ENCODE measurements at regions not wholly inside any gene's neighbourhood (a gene's known extent, or its start where the extent isn't known, plus 50 kb on each side); places are given as distances from the start of the nearest gene placed in this dataset.

DNA sequence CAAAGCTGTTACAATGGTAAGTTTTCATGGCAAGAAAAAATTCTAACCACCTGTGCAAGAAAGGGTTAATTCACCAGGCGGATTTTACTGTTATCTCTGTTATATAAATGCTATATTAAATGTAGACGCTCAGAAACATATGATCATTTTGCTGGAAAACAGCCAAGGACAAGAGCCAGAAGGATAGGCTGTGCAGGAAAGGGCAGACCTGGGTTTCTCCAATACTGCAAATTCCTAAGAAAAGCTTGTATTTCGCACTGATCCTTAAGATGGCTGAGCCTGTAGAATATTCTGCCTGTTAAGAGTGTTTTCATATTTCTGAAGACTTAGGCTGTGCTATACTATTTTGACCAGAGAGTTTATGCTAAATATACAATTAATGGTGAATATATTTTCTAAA lies 564.1 kb upstream of the KCND2 start (continued):
- TF ChIP-seq, protein P1, sequence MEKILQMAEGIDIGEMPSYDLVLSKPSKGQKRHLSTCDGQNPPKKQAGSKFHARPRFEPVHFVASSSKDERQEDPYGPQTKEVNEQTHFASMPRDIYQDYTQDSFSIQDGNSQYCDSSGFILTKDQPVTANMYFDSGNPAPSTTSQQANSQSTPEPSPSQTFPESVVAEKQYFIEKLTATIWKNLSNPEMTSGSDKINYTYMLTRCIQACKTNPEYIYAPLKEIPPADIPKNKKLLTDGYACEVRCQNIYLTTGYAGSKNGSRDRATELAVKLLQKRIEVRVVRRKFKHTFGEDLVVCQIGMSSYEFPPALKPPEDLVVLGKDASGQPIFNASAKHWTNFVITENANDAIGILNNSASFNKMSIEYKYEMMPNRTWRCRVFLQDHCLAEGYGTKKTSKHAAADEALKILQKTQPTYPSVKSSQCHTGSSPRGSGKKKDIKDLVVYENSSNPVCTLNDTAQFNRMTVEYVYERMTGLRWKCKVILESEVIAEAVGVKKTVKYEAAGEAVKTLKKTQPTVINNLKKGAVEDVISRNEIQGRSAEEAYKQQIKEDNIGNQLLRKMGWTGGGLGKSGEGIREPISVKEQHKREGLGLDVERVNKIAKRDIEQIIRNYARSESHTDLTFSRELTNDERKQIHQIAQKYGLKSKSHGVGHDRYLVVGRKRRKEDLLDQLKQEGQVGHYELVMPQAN (conservative IDR thresholded peaks at IDR 0.05) = no peak
- no peak for TF ChIP-seq STAT3 (IDR thresholded peaks at IDR 0.05; ENCODE audit: low read depth, low read length)
- no peak for TF ChIP-seq KLF5 (IDR thresholded peaks at IDR 0.05; ENCODE audit: partially characterized antibody)
- TF ChIP-seq NR2F1 (conservative IDR thresholded peaks at IDR 0.05) = no peak
- no peak for TF ChIP-seq SMAD5 (IDR thresholded peaks at IDR 0.05; ENCODE audit: low read depth)

DNA sequence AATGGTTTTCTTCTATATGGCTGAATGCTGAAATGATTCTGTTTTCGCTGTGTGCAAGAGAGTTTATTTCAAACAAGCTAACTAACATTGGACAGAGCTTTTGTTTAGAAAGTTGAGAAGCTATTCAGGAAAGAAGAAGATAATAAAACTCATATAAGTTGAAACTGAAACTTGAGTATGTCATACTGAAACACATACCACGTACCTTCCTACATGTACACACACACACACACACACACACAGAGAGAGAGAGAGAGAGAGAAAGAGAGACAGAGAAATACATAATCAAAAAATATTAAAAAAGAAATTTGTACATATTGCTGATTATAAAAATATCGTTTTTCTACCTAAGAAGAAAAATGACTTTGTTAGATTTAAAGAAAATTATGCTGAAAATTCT lies 561.9 kb upstream of the KCND2 start:
- ChIA-PET RAD21 (ENCODE audit: unreplicated experiment) (no interaction called here), POLR2A (no interaction called here), SMC1A (ENCODE audit: uncharacterized antibody, unreplicated experiment) (interaction anchor here (0.7 kb wide), 1 partner anchor 230 kb away, joined by 3 read pairs; no protein-coding TSS in a partner anchor), CTCF (no interaction called here)
- Histone ChIP-seq H3K4me3 (no peak overlapping the region), H3K4me2 (ENCODE audit: control insufficient read depth, insufficient read depth) (0 out of 2 replicates have a peak overlapping the region, but pooled peaks have one; percentile 13), H3K27me3 (replicated peaks in 1 of 2; ENCODE audit: control insufficient read depth in 2 of 2, insufficient read depth in 2 of 2, low read length in 1 of 2) (no peaks in the 10 kb centered on the region), H3K9me3 (replicated peaks; ENCODE audit: control insufficient read depth, insufficient read depth, low read length) (no peaks in the 10 kb centered on the region), H3K27ac (ENCODE audit: control insufficient read depth, insufficient read depth) (no peak overlapping the region), H3K4me1 (ENCODE audit: control insufficient read depth, insufficient read depth, low read length) (no peaks in the 10 kb centered on the region), H3K79me2 (ENCODE audit: control insufficient read depth, insufficient read depth, low read length) (no peaks in the 10 kb centered on the region), H4K20me1 (ENCODE audit: control insufficient read depth, insufficient read depth) (no peaks in the 10 kb centered on the region), H3K36me3 (ENCODE audit: control insufficient read depth in 2 of 2, insufficient read depth in 2 of 2, low read length in 1 of 2) (no peaks in the 10 kb centered on the region), H3K9ac (ENCODE audit: control insufficient read depth, insufficient read depth, low read length) (no peak overlapping the region), H2AFZ (ENCODE audit: control insufficient read depth, low read depth, low read length) (no peak overlapping the region)
- 1% methylated on average over 3 of the region's 3 CpGs for WGBS (ENCODE audit: insufficient coverage, insufficient replicate concordance, low lambda C conversion rate, missing lambda C conversion rate)
- intact Hi-C loops (cut with micrococcal nuclease; ENCODE audit: unreplicated experiment) = no loop called here
- in situ Hi-C loops (cut with MboI) = no loop called here
- no peak for DNase-seq (ENCODE audit: low read depth, low spot score)
- FAIRE-seq = no peak
- no TSS peak for BruUV-seq (replicated peaks)
- peak; percentile 83 for ATAC-seq
- TF ChIP-seq NFIC (IDR thresholded peaks at IDR 0.05; ENCODE audit: low read depth, low read length) (peak; percentile 55), ATF7 (IDR thresholded peaks at IDR 0.05; ENCODE audit: low read depth) (peak; percentile 94), IKZF1 (conservative IDR thresholded peaks at IDR 0.05) (no peak), IKZF2 (IDR thresholded peaks at IDR 0.05) (peak; percentile 57 to 74), TCF3 (IDR thresholded peaks at IDR 0.05; ENCODE audit: borderline replicate concordance, insufficient read depth, low read depth, low read length) (no peak), MTA2 (IDR thresholded peaks at IDR 0.05; ENCODE audit: low read depth) (peak; percentile 23; the same call in 1 of the 2 replicates), RUNX3 (IDR thresholded peaks at IDR 0.05; ENCODE audit: low read length) (peak; percentile 48), EP300 (IDR thresholded peaks at IDR 0.05; ENCODE audit: borderline replicate concordance in 1 of 2, control insufficient read depth in 1 of 2, low read depth in 2 of 2, low read length in 2 of 2) (0 out of 4 replicates have a peak, but pooled peaks of 1 of the 2 experiments have one; percentile 33), ZNF622 (IDR thresholded peaks at IDR 0.05) (no peak), MEF2A (IDR thresholded peaks at IDR 0.05; ENCODE audit: insufficient read depth, low read depth, low read length) (0 out of 2 replicates have a peak, but pooled peaks have one; percentile 10), POLR2A (IDR thresholded peaks at IDR 0.05; ENCODE audit: low read depth, low read length) (no peak), KAT2A (conservative IDR thresholded peaks at IDR 0.05; ENCODE audit: control insufficient read depth, low read depth, low read length) (no peak)
- TF ChIP-seq, protein P2, sequence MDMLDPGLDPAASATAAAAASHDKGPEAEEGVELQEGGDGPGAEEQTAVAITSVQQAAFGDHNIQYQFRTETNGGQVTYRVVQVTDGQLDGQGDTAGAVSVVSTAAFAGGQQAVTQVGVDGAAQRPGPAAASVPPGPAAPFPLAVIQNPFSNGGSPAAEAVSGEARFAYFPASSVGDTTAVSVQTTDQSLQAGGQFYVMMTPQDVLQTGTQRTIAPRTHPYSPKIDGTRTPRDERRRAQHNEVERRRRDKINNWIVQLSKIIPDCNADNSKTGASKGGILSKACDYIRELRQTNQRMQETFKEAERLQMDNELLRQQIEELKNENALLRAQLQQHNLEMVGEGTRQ (IDR thresholded peaks at IDR 0.05; ENCODE audit: borderline replicate concordance, low read depth, low read length) = no peak
- TF ChIP-seq, protein P3, sequence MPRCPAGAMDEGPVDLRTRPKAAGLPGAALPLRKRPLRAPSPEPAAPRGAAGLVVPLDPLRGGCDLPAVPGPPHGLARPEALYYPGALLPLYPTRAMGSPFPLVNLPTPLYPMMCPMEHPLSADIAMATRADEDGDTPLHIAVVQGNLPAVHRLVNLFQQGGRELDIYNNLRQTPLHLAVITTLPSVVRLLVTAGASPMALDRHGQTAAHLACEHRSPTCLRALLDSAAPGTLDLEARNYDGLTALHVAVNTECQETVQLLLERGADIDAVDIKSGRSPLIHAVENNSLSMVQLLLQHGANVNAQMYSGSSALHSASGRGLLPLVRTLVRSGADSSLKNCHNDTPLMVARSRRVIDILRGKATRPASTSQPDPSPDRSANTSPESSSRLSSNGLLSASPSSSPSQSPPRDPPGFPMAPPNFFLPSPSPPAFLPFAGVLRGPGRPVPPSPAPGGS (IDR thresholded peaks at IDR 0.05; ENCODE audit: borderline replicate concordance, insufficient read depth, low read depth, low read length, poor library complexity, severe bottlenecking) = no peak
- TF ChIP-seq, protein P4, sequence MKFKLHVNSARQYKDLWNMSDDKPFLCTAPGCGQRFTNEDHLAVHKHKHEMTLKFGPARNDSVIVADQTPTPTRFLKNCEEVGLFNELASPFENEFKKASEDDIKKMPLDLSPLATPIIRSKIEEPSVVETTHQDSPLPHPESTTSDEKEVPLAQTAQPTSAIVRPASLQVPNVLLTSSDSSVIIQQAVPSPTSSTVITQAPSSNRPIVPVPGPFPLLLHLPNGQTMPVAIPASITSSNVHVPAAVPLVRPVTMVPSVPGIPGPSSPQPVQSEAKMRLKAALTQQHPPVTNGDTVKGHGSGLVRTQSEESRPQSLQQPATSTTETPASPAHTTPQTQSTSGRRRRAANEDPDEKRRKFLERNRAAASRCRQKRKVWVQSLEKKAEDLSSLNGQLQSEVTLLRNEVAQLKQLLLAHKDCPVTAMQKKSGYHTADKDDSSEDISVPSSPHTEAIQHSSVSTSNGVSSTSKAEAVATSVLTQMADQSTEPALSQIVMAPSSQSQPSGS (IDR thresholded peaks at IDR 0.05; ENCODE audit: low read length) = peak; percentile 85
